NT2/D1 (cell line): ENCODE measurements at regions not wholly inside any gene's neighbourhood (a gene's known extent, or its start where the extent isn't known, plus 50 kb on each side); places are given as distances from the start of the nearest gene placed in this dataset.

Source experiments
- DNase-seq: peaks from one replicate; pipeline ENCODE4 v3.0.0-alpha.2; 2011; ENCODE audit warnings: low read depth, low spot score
- H3K27me3 ChIP-seq: 2 replicates; pipeline ENCODE4 v1.6.0; 2011; ENCODE audit warnings: mild to moderate bottlenecking; ENCODE audit not compliant: insufficient read length, insufficient read depth
- H3K36me3 ChIP-seq: 2 replicates; pipeline ENCODE4 v1.6.1; 2011; ENCODE audit warnings: mild to moderate bottlenecking, low read length, mixed read lengths; ENCODE audit not compliant: insufficient read depth, insufficient read length
- H3K4me1 ChIP-seq: 2 replicates; pipeline ENCODE4 v1.5.1; 2011; ENCODE audit not compliant: insufficient read depth, insufficient read length
- H3K4me3 ChIP-seq: 2 replicates; pipeline ENCODE4 v1.5.1; 2011; ENCODE audit warnings: low read depth; ENCODE audit not compliant: insufficient read length
- H3K9ac ChIP-seq: 2 replicates; pipeline ENCODE4 v1.6.0; 2011; ENCODE audit warnings: low read depth; ENCODE audit not compliant: insufficient read length
- H3K9me3 ChIP-seq: 2 replicates; pipeline ENCODE4 v1.5.1; 2011; ENCODE audit warnings: mild to moderate bottlenecking, low read length; ENCODE audit not compliant: insufficient read depth
- SUZ12 ChIP-seq: IDR thresholded peaks from 2 replicates; pipeline ENCODE4 v1.6.1; 2011; ENCODE audit not compliant: insufficient read length, insufficient read depth; ENCODE audit errors: extremely low read depth
- YY1 ChIP-seq: IDR thresholded peaks from 2 replicates; pipeline ENCODE4 v1.6.1; 2011; ENCODE audit not compliant: insufficient read length, insufficient read depth
- ZNF274 ChIP-seq: IDR thresholded peaks from 2 replicates; pipeline ENCODE4 v1.6.1; 2011; ENCODE audit warnings: mild to moderate bottlenecking, low read depth, low read length

- DNase-seq: no peak
- TF ChIP-seq ZNF274 (no peak), YY1 (no peak), SUZ12 (no peak)
- no peaks in the 10 kb centered on the region for H3K27me3 ChIP-seq
Observed at GRCh38 chr5:167451076-167451475, 840.4 kb upstream of the WWC1 start.

DNA sequence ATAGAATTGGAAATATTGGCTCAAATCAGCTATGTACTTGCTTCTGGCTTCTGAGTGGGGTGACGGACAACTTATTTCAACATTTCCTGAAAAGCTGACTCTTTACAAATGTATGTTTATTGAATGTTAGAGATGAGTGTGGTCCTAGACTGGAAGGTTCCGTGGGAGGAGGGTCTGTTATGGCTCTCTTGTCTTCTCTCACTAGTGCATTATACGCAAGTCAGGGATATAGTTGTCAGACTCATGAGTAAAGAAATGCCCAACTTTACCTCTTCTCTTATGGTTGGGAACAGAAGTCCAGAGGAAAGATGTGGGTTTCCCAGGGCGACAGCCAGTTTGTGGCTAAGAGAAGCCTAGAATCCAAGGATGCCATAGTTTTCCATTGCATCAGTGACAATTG lies 839.3 kb upstream of the WWC1 start:
- Histone ChIP-seq H3K9me3 (no peaks in the 10 kb centered on the region), H3K27me3 (no peaks in the 10 kb centered on the region), H3K9ac (no peak overlapping the region), H3K4me1 (no peaks in the 10 kb centered on the region), H3K36me3 (no peaks in the 10 kb centered on the region), H3K4me3 (no peak overlapping the region)
- no peak for DNase-seq
- TF ChIP-seq YY1 (no peak), ZNF274 (no peak), SUZ12 (no peak)

More at GRCh38 chr5:167451076-167451475, 840.4 kb upstream of the WWC1 start:
- Histone ChIP-seq H3K36me3 (no peaks in the 10 kb centered on the region), H3K9me3 (no peaks in the 10 kb centered on the region), H3K9ac (no peak overlapping the region), H3K4me3 (no peak overlapping the region), H3K4me1 (no peaks in the 10 kb centered on the region)

- H3K9ac ChIP-seq: no peak overlapping the region
- H3K36me3 ChIP-seq: no peaks in the 10 kb centered on the region
- H3K4me3 ChIP-seq: no peak overlapping the region
- no peaks in the 10 kb centered on the region for H3K4me1 ChIP-seq
- TF ChIP-seq YY1: no peak
- TF ChIP-seq ZNF274: no peak
- no peak for TF ChIP-seq SUZ12
- no peaks in the 10 kb centered on the region for H3K27me3 ChIP-seq
- no peak for DNase-seq
- H3K9me3 ChIP-seq: no peaks in the 10 kb centered on the region
Observed at GRCh38 chr5:167453246-167454030, 838.0 kb upstream of the WWC1 start.

GRCh38 chr5:167458412-167458811 lies 833.0 kb upstream of the WWC1 start:
- Histone ChIP-seq H3K9ac (no peak overlapping the region), H3K4me1 (no peaks in the 10 kb centered on the region), H3K27me3 (no peaks in the 10 kb centered on the region), H3K4me3 (no peak overlapping the region), H3K36me3 (no peaks in the 10 kb centered on the region), H3K9me3 (no peaks in the 10 kb centered on the region)
- TF ChIP-seq SUZ12 (no peak), ZNF274 (no peak), YY1 (no peak)
- DNase-seq: no peak

DNA sequence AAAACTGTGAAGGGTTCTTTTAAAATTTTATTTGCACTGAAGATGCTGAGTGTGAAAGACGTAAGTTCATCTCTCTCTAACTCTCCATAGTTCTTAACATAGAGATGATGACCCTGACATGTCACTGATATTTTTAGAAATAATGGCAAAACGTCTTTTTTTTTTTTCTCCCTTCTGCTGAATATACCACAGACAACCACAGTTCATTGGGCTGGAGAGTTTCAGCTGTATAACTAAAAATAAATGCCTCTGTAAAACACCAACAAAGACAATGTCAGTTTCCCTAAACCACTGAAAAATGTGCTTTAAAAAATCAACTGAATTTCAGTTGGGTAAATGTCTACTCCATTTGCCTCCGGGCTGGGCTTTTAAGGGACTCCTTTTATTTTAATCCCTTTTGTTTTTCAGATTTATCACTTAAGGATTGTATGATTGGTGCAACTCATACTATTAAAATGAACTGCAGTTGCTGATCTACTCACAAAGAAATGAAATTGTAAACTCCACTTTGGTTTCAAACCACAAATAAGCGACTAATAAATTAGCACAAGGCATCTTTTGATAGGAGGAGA lies 830.9 kb upstream of the WWC1 start:
- no peaks in the 10 kb centered on the region for H3K9me3 ChIP-seq
- H3K4me1 ChIP-seq: no peaks in the 10 kb centered on the region
- no peaks in the 10 kb centered on the region for H3K36me3 ChIP-seq
- TF ChIP-seq SUZ12 (no peak), ZNF274 (no peak), YY1 (no peak)
- no peak for DNase-seq
- no peaks in the 10 kb centered on the region for H3K27me3 ChIP-seq
- H3K9ac ChIP-seq: no peak overlapping the region
- no peak overlapping the region for H3K4me3 ChIP-seq

- no peak for TF ChIP-seq ZNF274
- no peaks in the 10 kb centered on the region for H3K36me3 ChIP-seq
- no peaks in the 10 kb centered on the region for H3K9me3 ChIP-seq
Observed at GRCh38 chr5:167463939-167464338, 827.5 kb upstream of the WWC1 start.

GRCh38 chr5:167466992-167467391 lies 824.5 kb upstream of the WWC1 start:
- H3K9me3 ChIP-seq: no peaks in the 10 kb centered on the region
- no peak overlapping the region for H3K9ac ChIP-seq
- H3K36me3 ChIP-seq: no peaks in the 10 kb centered on the region
- H3K4me3 ChIP-seq: no peak overlapping the region
- H3K27me3 ChIP-seq: no peaks in the 10 kb centered on the region
- no peaks in the 10 kb centered on the region for H3K4me1 ChIP-seq
- DNase-seq: no peak
- TF ChIP-seq SUZ12 (no peak), ZNF274 (no peak), YY1 (no peak)

More at GRCh38 chr5:167463939-167464338, 827.5 kb upstream of the WWC1 start:
- no peak overlapping the region for H3K9ac ChIP-seq
- DNase-seq: no peak
- H3K4me3 ChIP-seq: no peak overlapping the region
- H3K27me3 ChIP-seq: no peaks in the 10 kb centered on the region
- H3K4me1 ChIP-seq: no peaks in the 10 kb centered on the region
